ENCODE measurements at regions not wholly inside any gene's neighbourhood (a gene's known extent, or its start where the extent isn't known, plus 50 kb on each side); places are given as distances from the start of the nearest gene placed in this dataset.

- Mint-ChIP-seq H3K9me3 (no peaks in the 10 kb centered on the region), H3K27me3 (peaks cover 4% of the 10 kb centered on the region), H3K4me3 (no peak overlapping the region), H3K27ac (no peak overlapping the region), H3K4me1 (no peaks in the 10 kb centered on the region), H3K36me3 (ENCODE audit: low read depth) (no peaks in the 10 kb centered on the region)
- POLR2A ChIA-PET = no interaction called here
- CTCF ChIA-PET = no interaction called here
- no peak for DNase-seq
Measured at GRCh38 chr1:59103457-59103856, 193.4 kb upstream of the FGGY start.

GRCh38 chr1:59104191-59104760, 192.6 kb upstream of the FGGY start:
- Mint-ChIP-seq H3K27ac (no peak overlapping the region), H3K36me3 (ENCODE audit: low read depth) (no peaks in the 10 kb centered on the region), H3K4me3 (no peak overlapping the region), H3K4me1 (no peaks in the 10 kb centered on the region), H3K9me3 (no peaks in the 10 kb centered on the region), H3K27me3 (no peaks in the 10 kb centered on the region)
- ChIA-PET CTCF (no interaction called here), POLR2A (no interaction called here)
- no peak for DNase-seq

DNA sequence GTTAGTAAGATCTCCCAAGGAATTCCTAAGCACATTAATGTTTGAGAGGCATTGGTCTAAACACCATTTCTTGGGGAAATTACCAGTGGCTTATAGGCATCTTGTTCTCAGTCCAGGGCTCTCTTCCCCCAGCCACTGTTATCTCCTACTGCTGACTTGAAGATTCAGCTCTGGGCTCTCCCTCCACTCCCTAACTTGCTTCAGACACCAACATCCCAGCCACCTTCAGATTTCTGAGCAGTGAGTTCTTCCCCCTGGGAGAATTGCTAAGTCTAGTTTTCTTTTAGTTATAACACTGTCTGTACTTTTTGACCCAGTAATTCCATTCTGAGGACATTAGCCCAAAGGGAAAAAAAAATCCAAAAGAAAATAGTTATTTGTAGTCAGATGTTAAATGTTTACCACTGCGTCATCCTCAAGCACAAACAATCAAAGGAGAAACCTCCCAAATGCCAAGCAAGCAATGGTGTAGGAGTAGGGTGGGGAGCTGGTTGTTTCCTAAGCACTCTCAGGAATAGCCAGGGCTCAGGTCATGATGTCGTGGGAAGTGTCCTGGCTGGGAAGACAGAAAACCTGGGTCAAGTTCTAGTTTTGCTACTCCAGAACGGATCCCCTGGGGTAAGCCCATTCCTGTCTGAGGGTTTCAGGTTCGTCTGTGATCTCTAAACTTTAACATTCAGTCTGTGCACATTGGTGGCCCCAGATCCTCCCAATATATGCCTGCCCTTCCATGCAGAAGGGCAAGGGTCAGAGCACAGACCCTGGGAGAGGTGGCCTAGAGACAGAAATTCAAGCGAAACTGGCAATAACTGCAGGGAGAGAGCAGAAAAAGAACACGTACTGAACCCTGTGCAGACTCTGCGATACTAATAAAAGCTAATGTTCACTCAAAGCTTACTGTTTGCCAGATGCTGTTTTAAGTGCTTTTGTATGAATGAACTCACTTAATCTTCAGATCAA, 191.1 kb upstream of the FGGY start:
- ChIA-PET CTCF (no interaction called here), POLR2A (no interaction called here)
- Mint-ChIP-seq H3K4me1 (no peaks in the 10 kb centered on the region), H3K9me3 (no peaks in the 10 kb centered on the region), H3K4me3 (no peak overlapping the region), H3K36me3 (ENCODE audit: low read depth) (no peaks in the 10 kb centered on the region), H3K27ac (no peak overlapping the region), H3K27me3 (no peaks in the 10 kb centered on the region)
- no peak for DNase-seq

GRCh38 chr1:59107516-59107915, 189.4 kb upstream of the FGGY start:
- Mint-ChIP-seq H3K27me3 (peaks cover 2% of the 10 kb centered on the region), H3K27ac (no peak overlapping the region), H3K36me3 (ENCODE audit: low read depth) (no peaks in the 10 kb centered on the region), H3K9me3 (no peaks in the 10 kb centered on the region), H3K4me1 (no peaks in the 10 kb centered on the region), H3K4me3 (no peak overlapping the region)
- ChIA-PET CTCF (interaction anchor here (0.7 kb wide), 1 partner anchor 13 kb away, joined by 3 read pairs; no protein-coding TSS in a partner anchor), POLR2A (no interaction called here)
- DNase-seq = no peak

- ChIA-PET POLR2A (no interaction called here), CTCF (interaction anchor here (0.7 kb wide), 1 partner anchor 421 kb away, joined by 3 read pairs; no protein-coding TSS in a partner anchor)
- Mint-ChIP-seq H3K27ac (no peak overlapping the region), H3K36me3 (ENCODE audit: low read depth) (no peaks in the 10 kb centered on the region), H3K4me3 (no peak overlapping the region), H3K9me3 (no peaks in the 10 kb centered on the region), H3K27me3 (peaks cover 6% of the 10 kb centered on the region), H3K4me1 (no peaks in the 10 kb centered on the region)
- DNase-seq = no peak
Measured at GRCh38 chr1:59107916-59108315, 189.0 kb upstream of the FGGY start.

DNA sequence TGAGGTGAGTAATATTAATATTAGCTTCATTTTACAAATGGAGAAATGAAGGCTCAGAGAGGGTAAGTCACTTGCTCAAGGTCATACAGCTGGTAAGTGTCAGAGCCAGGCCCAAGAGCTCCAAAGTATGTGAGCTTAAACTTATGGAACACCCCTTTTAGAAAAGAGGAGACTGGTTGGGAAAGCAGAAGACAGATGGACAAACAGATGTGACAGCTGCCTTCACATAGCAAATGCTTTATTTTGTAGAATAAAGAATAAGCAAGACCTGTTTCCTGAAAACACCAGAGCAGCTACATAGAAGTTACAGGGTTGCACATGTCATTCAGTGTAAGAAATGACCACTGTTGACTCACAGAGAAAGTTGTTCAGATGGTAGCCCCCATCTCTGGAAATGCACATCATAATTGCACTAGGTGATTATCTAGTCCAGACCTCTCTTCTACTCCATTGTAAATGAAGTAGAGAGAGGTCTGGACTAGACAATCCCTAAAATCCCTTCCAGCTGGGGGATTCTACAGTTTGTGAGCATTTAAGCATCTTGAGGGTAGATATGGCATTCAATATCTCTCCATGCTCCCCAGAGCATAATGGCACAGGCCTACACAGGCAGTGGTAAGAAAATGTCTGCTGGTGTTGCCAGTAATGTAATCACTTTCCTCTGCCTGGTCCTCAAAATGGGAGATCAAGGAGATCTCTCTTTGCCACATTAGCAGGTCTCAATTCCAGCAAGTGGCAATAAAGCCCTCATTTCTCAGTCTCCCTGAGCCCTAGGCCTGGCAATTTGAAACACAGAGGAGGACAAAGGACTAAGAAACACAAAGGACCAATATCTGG, 188.2 kb upstream of the FGGY start:
- Mint-ChIP-seq H3K4me1 (no peaks in the 10 kb centered on the region), H3K9me3 (no peaks in the 10 kb centered on the region), H3K4me3 (no peak overlapping the region), H3K27me3 (peaks cover 9% of the 10 kb centered on the region), H3K27ac (no peak overlapping the region), H3K36me3 (ENCODE audit: low read depth) (no peaks in the 10 kb centered on the region)
- CTCF ChIA-PET = interaction anchor here (0.7 kb wide), 1 partner anchor 420 kb away, joined by 3 read pairs; no protein-coding TSS in a partner anchor
- POLR2A ChIA-PET = no interaction called here
- DNase-seq = no peak

DNA sequence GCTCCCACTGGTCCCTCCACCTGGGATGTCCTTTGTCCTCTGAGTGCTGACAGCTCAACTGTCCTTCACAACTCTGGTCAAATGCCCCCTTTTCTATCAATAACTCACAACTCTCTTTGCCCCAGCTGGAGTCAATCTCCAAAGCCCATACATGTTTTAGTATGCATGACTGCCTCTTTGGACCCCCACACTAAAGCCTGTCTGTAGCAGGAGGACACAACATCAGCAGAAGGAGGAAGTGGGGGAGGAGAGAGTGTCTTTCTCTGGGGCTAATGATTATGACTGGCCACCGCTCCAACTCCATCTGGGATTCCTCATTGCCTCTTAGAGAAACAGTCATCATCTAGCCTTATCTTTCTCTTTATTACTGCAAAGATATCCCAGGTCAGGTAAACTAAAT, 186.6 kb upstream of the FGGY start:
- Mint-ChIP-seq H3K4me3 (no peak overlapping the region), H3K4me1 (no peaks in the 10 kb centered on the region), H3K36me3 (ENCODE audit: low read depth) (no peaks in the 10 kb centered on the region), H3K9me3 (no peaks in the 10 kb centered on the region), H3K27ac (no peak overlapping the region), H3K27me3 (peaks cover 11% of the 10 kb centered on the region)
- CTCF ChIA-PET = no interaction called here
- POLR2A ChIA-PET = no interaction called here
- DNase-seq = no peak

DNA sequence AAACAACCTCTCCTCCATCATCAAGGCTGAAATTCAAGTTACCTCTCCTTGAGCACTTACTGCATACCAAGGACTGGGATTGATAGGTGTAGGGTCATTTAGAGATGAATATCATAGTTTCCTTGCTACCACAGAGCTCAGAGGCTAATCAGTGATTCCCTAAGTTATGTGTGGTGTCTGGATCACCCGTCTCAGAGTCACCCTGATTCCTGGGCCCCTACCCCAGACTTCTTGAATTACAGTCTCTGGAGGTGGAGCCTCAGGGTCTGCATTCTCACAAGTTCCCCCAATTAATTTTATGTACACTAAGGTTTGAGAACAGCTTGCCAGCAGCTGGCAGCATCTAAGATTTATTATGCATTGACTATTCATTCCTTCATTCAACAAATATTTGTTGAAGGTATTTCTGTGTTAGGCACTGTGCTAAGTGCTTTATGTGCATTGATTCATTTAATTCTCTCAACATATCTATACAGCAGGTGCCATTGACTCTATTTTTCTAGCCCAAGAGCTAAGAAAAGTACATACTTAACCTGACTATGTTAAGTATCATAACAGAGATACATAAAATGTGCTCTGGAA, 182.9 kb upstream of the FGGY start:
- ChIA-PET POLR2A (no interaction called here), CTCF (no interaction called here)
- no peak overlapping the region for H3K4me3 Mint-ChIP-seq
- no peaks in the 10 kb centered on the region for H3K36me3 Mint-ChIP-seq (ENCODE audit: low read depth)
- H3K27me3 Mint-ChIP-seq = peaks cover 24% of the 10 kb centered on the region
- H3K9me3 Mint-ChIP-seq = no peaks in the 10 kb centered on the region
- no peak overlapping the region for H3K27ac Mint-ChIP-seq
- H3K4me1 Mint-ChIP-seq = peaks cover 2% of the 10 kb centered on the region
- no peak for DNase-seq

DNA sequence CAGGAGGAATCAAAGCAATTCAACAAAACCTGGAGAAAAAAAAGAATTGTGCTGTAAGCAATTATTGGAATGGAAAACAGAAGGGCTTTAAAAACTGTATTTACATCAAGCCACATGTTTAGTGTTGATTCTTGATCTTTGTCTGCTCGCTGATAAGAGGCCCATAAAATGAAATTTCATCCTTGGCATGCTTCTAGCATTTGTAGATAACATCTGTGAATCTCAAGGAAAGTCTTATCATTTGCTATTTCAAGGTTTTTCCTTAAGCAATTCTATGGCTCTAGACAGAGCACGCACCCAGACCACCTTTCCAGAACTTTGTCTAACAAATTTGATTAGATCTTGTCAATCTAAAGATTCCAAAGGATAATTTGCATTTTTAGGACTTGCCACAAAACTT, 181.0 kb upstream of the FGGY start:
- H3K9me3 Mint-ChIP-seq = no peaks in the 10 kb centered on the region
- no peak overlapping the region for H3K27ac Mint-ChIP-seq
- peaks cover 2% of the 10 kb centered on the region for H3K4me1 Mint-ChIP-seq
- DNase-seq = no peak
- no peak overlapping the region for H3K4me3 Mint-ChIP-seq
- ChIA-PET POLR2A (no interaction called here), CTCF (no interaction called here)
- no peaks in the 10 kb centered on the region for H3K36me3 Mint-ChIP-seq (ENCODE audit: low read depth)
- peaks cover 24% of the 10 kb centered on the region for H3K27me3 Mint-ChIP-seq

DNA sequence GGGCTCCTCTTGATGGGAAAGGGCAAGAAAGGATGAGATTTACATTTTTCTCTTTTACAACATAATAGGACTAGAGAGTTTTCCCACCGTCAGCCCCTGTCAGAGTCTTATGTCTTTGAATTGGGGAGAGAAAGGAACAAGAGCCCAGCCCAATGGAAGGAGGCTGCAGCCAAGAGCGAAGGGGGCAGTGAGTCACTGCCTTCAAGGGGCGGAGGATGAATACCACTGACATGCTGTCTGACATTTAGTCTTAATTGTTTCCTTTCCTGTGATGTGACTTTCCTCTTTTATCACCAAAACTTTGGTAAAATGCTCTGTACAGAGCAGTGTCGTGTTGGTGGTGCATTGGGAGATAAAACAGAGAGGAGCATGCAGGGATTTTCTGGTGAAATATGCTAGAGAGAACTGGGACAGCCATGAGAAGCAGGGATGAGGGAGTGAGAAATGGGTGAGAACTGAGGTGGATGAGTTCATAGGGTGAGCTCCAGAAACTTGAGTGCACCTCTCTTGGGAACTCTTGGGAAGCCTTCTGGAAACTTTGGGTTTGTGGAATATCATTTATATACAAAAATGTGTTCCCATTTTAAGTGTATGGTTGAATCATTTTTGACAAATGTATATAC, 179.9 kb upstream of the FGGY start:
- Mint-ChIP-seq H3K9me3 (no peaks in the 10 kb centered on the region), H3K27ac (no peak overlapping the region), H3K36me3 (ENCODE audit: low read depth) (no peaks in the 10 kb centered on the region), H3K4me1 (peaks cover 2% of the 10 kb centered on the region), H3K27me3 (peaks cover 28% of the 10 kb centered on the region), H3K4me3 (no peak overlapping the region)
- POLR2A ChIA-PET = no interaction called here
- CTCF ChIA-PET = no interaction called here
- DNase-seq = no peak

GRCh38 chr1:59122527-59122926, 174.4 kb upstream of the FGGY start:
- ChIA-PET POLR2A (no interaction called here), CTCF (no interaction called here)
- Mint-ChIP-seq H3K27ac (no peak overlapping the region), H3K9me3 (no peaks in the 10 kb centered on the region), H3K36me3 (ENCODE audit: low read depth) (no peaks in the 10 kb centered on the region), H3K4me1 (peaks cover 6% of the 10 kb centered on the region), H3K4me3 (no peak overlapping the region), H3K27me3 (peaks cover 7% of the 10 kb centered on the region)
- DNase-seq = no peak

DNA sequence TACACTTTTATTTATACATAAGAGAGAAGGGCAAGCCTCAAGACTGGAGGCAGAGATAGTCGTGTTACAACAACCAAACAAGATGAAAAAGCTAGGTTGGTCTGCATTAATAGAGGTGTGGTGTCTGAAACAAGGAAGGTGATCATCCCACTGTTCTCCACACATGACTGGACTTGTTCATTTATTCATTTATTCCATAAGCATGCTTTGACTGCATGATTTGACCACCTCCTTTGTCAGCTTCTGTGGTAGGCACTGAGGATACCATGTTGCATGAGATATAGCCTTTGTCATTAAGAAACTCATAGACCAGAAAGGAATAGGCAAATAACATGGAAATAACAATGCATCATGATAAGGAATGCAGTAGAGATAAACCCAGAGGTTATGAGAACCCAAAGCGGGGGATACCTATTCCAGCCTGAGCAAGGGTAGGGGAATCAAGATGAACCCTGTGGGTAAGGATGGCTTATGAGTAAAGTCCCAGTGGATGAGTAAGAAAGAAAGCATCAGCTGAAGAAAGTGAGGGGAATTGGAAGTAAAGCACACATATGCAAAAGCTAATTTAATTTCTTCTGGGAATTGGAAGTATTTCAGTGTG, 173.7 kb upstream of the FGGY start:
- no peak overlapping the region for H3K27ac Mint-ChIP-seq
- no peaks in the 10 kb centered on the region for H3K36me3 Mint-ChIP-seq (ENCODE audit: low read depth)
- ChIA-PET POLR2A (no interaction called here), CTCF (no interaction called here)
- DNase-seq = no peak
- H3K9me3 Mint-ChIP-seq = no peaks in the 10 kb centered on the region
- peaks cover 6% of the 10 kb centered on the region for H3K4me1 Mint-ChIP-seq
- peaks cover 4% of the 10 kb centered on the region for H3K27me3 Mint-ChIP-seq
- H3K4me3 Mint-ChIP-seq = no peak overlapping the region

All from activated CD4-positive, alpha-beta memory T cell treated with anti-CD3 and anti-CD28 coated beads, Interleukin-2, amount 10 ng/mL, durations not matched to agents 7 days and 5 days (primary cell).